GM23338 (cell line): ENCODE measurements at regions not wholly inside any gene's neighbourhood (a gene's known extent, or its start where the extent isn't known, plus 50 kb on each side); places are given as distances from the start of the nearest gene placed in this dataset.
"Not testable (repeated sequence)": the region's sequence is repeated elsewhere in the genome, so short reads cannot be mapped to it uniquely, and the experiment has no call there.

ENCODE experiments used
- ATAC-seq: fragments of 200-7000 bp; cut with Tn5 transposase; 3 replicates; pipeline ENCODE4 v1.9.1; 2020
- DNase-seq: peaks from one replicate; pipeline ENCODE4 v3.0.0-alpha.2; 2015; ENCODE audit warnings: low spot score
- H2AFZ ChIP-seq: fragments of 200-600 bp; sonication (generic); 2 replicates; pipeline ENCODE4 v1.8.0; 2016; ENCODE audit warnings: antibody characterized with exemption, mild to moderate bottlenecking, moderate library complexity
- H3F3A ChIP-seq: fragments of 200-600 bp; sonication (generic); replicated peaks from 2 replicates; pipeline ENCODE4 v1.8.0; 2017; ENCODE audit warnings: antibody characterized with exemption, mixed run types, low read depth
- H3K27ac ChIP-seq: fragments of 200-600 bp; sonication (generic); 2 replicates; pipeline ENCODE4 v1.6.1; 2016; ENCODE audit warnings: low read depth
- H3K27me3 ChIP-seq: fragments of 200-600 bp; sonication (generic); 2 replicates; pipeline ENCODE4 v1.8.0; 2016; ENCODE audit warnings: mild to moderate bottlenecking, mixed run types, moderate library complexity; ENCODE audit not compliant: insufficient read depth
- H3K36me3 ChIP-seq: fragments of 200-600 bp; sonication (generic); 2 replicates; pipeline ENCODE4 v1.8.0; 2016; ENCODE audit warnings: mild to moderate bottlenecking; ENCODE audit not compliant: insufficient read depth
- H3K4me1 ChIP-seq: fragments of 200-600 bp; sonication (generic); 2 replicates; pipeline ENCODE4 v1.8.0; 2016; ENCODE audit warnings: mild to moderate bottlenecking, moderate library complexity; ENCODE audit not compliant: insufficient read depth
- H3K4me2 ChIP-seq: fragments of 200-600 bp; sonication (generic); 2 replicates; pipeline ENCODE4 v1.7.1; 2017; ENCODE audit warnings: mixed run types
- H3K4me3 ChIP-seq: fragments of 200-600 bp; sonication (generic); 2 replicates; pipeline ENCODE4 v1.6.1; 2016; ENCODE audit warnings: mixed run types
- H3K79me2 ChIP-seq: fragments of 200-600 bp; sonication (generic); replicated peaks from 2 replicates; pipeline ENCODE4 v1.8.0; 2017; ENCODE audit warnings: mild to moderate bottlenecking; ENCODE audit not compliant: insufficient read depth
- H3K9me2 ChIP-seq: fragments of 200-600 bp; sonication (generic); 2 replicates; pipeline ENCODE4 v1.8.0; 2017; ENCODE audit not compliant: insufficient read depth
- H4K20me1 ChIP-seq: fragments of 200-600 bp; sonication (generic); replicated peaks from 2 replicates; pipeline ENCODE4 v1.8.0; 2017; ENCODE audit warnings: mild to moderate bottlenecking; ENCODE audit not compliant: insufficient read depth
- H3K27ac Mint-ChIP-seq: 2 replicates; pipeline ENCODE4 v1.8.0; 2020; ENCODE audit warnings: inconsistent platforms, mild to moderate bottlenecking, moderate library complexity, mixed read lengths
- H3K27me3 Mint-ChIP-seq: 3 replicates; pipeline ENCODE4 v1.8.0; 2022; ENCODE audit warnings: low read depth, mild to moderate bottlenecking, moderate library complexity, mixed read lengths, inconsistent platforms; ENCODE audit not compliant: insufficient read depth, poor library complexity
- H3K36me3 Mint-ChIP-seq: 3 replicates; pipeline ENCODE4 v1.8.0; 2021; ENCODE audit warnings: low read depth, mild to moderate bottlenecking, inconsistent platforms, moderate library complexity, mixed read lengths
- H3K4me1 Mint-ChIP-seq: 3 replicates; pipeline ENCODE4 v1.8.0; 2020; ENCODE audit warnings: mild to moderate bottlenecking, inconsistent platforms, mixed read lengths
- H3K4me3 Mint-ChIP-seq: 3 replicates; pipeline ENCODE4 v1.8.0; 2021; ENCODE audit warnings: moderate library complexity, mild to moderate bottlenecking, inconsistent platforms, mixed read lengths
- H3K9me3 Mint-ChIP-seq: 3 replicates; pipeline ENCODE4 v1.8.0; 2020; ENCODE audit warnings: moderate library complexity, mild to moderate bottlenecking, inconsistent platforms, mixed read lengths
- EZH2phosphoT487 ChIP-seq: fragments of 200-600 bp; sonication (generic); IDR thresholded peaks from one replicate; pipeline ENCODE4 v1.8.1; 2018; ENCODE audit warnings: antibody characterized with exemption; ENCODE audit not compliant: unreplicated experiment
- JUNB ChIP-seq: IDR thresholded peaks from one replicate; pipeline ENCODE4 v1.6.1; 2016; ENCODE audit warnings: antibody characterized with exemption; ENCODE audit not compliant: unreplicated experiment
- POLR2AphosphoS5 ChIP-seq: IDR thresholded peaks from 2 replicates; pipeline ENCODE4 v1.6.1; 2016; ENCODE audit warnings: antibody characterized with exemption, low read depth
- STAT1 ChIP-seq: IDR thresholded peaks from one replicate; pipeline ENCODE4 v1.6.1; 2016; ENCODE audit warnings: antibody characterized with exemption; ENCODE audit not compliant: unreplicated experiment
- ZNF114 ChIP-seq: fragments of 250-450 bp; sonication (Bioruptor Pico); IDR thresholded peaks from 2 replicates; pipeline ENCODE4 v1.5.0; 2020; ENCODE audit warnings: mild to moderate bottlenecking, moderate library complexity
- TF ChIP-seq, protein P1 (sequence below): fragments of 250-450 bp; sonication (Bioruptor Pico); IDR thresholded peaks from 2 replicates; pipeline ENCODE4 v1.5.0; 2020; ENCODE audit warnings: mild to moderate bottlenecking, moderate library complexity
- TF ChIP-seq, protein P2 (sequence below), 2 experiments: fragments of 200-600 bp in 1 of 2; sonication (generic) in 1 of 2; conservative IDR thresholded peaks; 2 replicates each; pipeline versions ENCODE4 v1.5.1 to v1.6.1; 2016 to 2017; ENCODE audit warnings: antibody characterized with exemption in 2 of 2, low read depth in 2 of 2, mild to moderate bottlenecking in 2 of 2, moderate library complexity in 1 of 2

DNA sequence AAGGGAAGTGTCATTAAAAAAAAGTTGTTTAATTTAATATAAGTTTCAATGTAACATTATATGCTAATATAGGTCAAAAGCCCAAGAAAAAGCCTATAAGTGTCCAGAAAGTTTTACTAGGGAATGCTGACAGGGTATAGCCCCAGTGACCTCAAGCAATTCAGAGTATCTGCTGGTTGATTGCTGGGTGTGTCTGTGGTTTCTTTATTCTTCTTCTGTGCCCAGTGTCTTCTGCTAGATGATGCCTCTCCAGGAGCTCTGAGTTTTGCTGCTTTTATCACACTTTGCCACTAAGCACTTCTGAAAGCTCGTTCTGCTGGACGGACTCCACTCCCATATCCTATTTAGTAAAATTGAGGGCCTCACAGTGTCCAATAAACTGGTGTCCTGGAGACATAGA is 212.2 kb upstream of the NRG3 start (continued):
- TF ChIP-seq, protein P1, sequence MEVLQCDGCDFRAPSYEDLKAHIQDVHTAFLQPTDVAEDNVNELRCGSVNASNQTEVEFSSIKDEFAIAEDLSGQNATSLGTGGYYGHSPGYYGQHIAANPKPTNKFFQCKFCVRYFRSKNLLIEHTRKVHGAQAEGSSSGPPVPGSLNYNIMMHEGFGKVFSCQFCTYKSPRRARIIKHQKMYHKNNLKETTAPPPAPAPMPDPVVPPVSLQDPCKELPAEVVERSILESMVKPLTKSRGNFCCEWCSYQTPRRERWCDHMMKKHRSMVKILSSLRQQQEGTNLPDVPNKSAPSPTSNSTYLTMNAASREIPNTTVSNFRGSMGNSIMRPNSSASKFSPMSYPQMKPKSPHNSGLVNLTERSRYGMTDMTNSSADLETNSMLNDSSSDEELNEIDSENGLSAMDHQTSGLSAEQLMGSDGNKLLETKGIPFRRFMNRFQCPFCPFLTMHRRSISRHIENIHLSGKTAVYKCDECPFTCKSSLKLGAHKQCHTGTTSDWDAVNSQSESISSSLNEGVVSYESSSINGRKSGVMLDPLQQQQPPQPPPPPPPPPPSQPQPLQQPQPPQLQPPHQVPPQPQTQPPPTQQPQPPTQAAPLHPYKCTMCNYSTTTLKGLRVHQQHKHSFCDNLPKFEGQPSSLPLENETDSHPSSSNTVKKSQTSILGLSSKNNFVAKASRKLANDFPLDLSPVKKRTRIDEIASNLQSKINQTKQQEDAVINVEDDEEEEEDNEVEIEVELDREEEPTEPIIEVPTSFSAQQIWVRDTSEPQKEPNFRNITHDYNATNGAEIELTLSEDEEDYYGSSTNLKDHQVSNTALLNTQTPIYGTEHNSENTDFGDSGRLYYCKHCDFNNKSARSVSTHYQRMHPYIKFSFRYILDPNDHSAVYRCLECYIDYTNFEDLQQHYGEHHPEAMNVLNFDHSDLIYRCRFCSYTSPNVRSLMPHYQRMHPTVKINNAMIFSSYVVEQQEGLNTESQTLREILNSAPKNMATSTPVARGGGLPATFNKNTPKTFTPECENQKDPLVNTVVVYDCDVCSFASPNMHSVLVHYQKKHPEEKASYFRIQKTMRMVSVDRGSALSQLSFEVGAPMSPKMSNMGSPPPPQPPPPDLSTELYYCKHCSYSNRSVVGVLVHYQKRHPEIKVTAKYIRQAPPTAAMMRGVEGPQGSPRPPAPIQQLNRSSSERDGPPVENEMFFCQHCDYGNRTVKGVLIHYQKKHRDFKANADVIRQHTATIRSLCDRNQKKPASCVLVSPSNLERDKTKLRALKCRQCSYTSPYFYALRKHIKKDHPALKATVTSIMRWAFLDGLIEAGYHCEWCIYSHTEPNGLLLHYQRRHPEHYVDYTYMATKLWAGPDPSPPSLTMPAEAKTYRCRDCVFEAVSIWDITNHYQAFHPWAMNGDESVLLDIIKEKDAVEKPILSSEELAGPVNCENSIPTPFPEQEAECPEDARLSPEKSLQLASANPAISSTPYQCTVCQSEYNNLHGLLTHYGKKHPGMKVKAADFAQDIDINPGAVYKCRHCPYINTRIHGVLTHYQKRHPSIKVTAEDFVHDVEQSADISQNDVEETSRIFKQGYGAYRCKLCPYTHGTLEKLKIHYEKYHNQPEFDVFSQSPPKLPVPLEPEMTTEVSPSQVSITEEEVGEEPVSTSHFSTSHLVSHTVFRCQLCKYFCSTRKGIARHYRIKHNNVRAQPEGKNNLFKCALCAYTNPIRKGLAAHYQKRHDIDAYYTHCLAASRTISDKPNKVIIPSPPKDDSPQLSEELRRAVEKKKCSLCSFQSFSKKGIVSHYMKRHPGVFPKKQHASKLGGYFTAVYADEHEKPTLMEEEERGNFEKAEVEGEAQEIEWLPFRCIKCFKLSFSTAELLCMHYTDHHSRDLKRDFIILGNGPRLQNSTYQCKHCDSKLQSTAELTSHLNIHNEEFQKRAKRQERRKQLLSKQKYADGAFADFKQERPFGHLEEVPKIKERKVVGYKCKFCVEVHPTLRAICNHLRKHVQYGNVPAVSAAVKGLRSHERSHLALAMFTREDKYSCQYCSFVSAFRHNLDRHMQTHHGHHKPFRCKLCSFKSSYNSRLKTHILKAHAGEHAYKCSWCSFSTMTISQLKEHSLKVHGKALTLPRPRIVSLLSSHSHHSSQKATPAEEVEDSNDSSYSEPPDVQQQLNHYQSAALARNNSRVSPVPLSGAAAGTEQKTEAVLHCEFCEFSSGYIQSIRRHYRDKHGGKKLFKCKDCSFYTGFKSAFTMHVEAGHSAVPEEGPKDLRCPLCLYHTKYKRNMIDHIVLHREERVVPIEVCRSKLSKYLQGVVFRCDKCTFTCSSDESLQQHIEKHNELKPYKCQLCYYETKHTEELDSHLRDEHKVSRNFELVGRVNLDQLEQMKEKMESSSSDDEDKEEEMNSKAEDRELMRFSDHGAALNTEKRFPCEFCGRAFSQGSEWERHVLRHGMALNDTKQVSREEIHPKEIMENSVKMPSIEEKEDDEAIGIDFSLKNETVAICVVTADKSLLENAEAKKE (CRISPR knock-in tag): no peak
- TF ChIP-seq STAT1 (no peak), EZH2phosphoT487 (no peak), POLR2AphosphoS5 (no peak), JUNB (no peak), ZNF114 (CRISPR knock-in tag) (no peak)
- TF ChIP-seq, protein P2, sequence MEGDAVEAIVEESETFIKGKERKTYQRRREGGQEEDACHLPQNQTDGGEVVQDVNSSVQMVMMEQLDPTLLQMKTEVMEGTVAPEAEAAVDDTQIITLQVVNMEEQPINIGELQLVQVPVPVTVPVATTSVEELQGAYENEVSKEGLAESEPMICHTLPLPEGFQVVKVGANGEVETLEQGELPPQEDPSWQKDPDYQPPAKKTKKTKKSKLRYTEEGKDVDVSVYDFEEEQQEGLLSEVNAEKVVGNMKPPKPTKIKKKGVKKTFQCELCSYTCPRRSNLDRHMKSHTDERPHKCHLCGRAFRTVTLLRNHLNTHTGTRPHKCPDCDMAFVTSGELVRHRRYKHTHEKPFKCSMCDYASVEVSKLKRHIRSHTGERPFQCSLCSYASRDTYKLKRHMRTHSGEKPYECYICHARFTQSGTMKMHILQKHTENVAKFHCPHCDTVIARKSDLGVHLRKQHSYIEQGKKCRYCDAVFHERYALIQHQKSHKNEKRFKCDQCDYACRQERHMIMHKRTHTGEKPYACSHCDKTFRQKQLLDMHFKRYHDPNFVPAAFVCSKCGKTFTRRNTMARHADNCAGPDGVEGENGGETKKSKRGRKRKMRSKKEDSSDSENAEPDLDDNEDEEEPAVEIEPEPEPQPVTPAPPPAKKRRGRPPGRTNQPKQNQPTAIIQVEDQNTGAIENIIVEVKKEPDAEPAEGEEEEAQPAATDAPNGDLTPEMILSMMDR (conservative IDR thresholded peaks at IDR 0.05; ENCODE audit: low read depth in 2 of 2): no peak

DNA sequence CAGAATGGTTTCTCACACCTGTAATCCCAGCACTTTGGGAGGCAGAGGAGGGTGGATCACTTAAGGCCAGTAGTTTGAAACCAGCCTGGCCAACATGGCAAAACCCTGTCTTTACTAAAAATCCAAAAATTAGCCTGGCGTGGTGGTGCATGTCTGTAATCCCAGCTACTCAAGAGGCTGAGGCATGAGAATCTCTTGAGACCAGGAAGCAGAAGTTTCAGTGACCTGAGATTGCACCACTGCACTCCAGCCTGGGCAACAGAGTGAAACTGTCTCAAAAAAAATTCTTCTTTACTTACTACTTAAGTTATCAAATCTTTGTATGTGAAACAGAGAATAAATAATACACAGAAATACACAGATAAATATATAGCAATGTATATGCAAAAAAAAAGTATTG is 210.2 kb upstream of the NRG3 start:
- not testable (repeated sequence) for H3K36me3 Mint-ChIP-seq, H2AFZ ChIP-seq, H3K4me1 Mint-ChIP-seq, H3K27ac ChIP-seq, DNase-seq, H3K79me2 ChIP-seq, H3K27ac Mint-ChIP-seq, H3K27me3 ChIP-seq, H3K9me2 ChIP-seq, H3K4me2 ChIP-seq, H3F3A ChIP-seq, H3K4me3 ChIP-seq, H3K27me3 Mint-ChIP-seq, H3K4me3 Mint-ChIP-seq, H3K36me3 ChIP-seq, H3K4me1 ChIP-seq, ATAC-seq, H4K20me1 ChIP-seq
- H3K9me3 Mint-ChIP-seq: peaks cover 23% of the 10 kb centered on the region
